ENCODE measurements at regions not wholly inside any gene's neighbourhood (a gene's known extent, or its start where the extent isn't known, plus 50 kb on each side); places are given as distances from the start of the nearest gene placed in this dataset.

DNA sequence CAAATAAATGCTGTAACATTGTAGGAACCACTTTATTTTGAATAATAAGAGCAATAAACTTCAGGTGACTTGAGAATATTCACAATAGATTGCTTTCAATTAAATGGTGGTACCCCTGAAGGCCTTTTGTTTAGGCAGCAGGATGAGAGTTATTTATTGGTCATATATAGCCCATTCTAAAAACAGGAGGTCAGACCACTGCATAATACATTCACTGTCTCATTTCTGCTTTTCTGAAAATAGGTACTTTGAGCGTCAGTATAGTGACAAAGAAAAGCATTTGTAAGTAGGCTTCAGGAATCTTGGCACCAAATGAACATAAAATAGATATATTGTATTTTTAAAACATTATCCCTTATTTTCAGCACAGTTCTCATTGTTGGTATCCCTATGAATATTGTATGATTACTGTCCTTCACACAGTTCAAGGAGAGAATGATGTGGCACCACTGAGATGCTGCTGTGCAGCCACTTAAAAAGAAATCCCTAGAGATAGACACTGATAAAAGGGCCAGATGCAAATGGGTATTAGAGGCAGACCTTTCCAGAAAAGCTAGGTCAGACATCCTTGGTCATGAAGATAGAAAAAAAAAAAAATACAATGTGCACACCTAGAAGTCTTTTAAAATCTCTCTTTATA is 381.8 kb upstream of the ST8SIA4 start:
- TF ChIP-seq RFX3 (CRISPR knock-in tag; IDR thresholded peaks at IDR 0.05) (no peak), MXI1 (IDR thresholded peaks at IDR 0.05; ENCODE audit: borderline replicate concordance, low read depth, low read length) (no peak), JUNB (CRISPR knock-in tag; IDR thresholded peaks at IDR 0.05; ENCODE audit: borderline replicate concordance) (no peak), ELF4 (CRISPR knock-in tag; IDR thresholded peaks at IDR 0.05; ENCODE audit: borderline replicate concordance) (no peak), MED1 (CRISPR knock-in tag; IDR thresholded peaks at IDR 0.05) (no peak), NFRKB (IDR thresholded peaks at IDR 0.05) (no peak), SMC3 (IDR thresholded peaks at IDR 0.05; ENCODE audit: low read length) (no peak), MAFF (IDR thresholded peaks at IDR 0.05; ENCODE audit: low read depth, low read length) (no peak)
- TF ChIP-seq, protein P1, sequence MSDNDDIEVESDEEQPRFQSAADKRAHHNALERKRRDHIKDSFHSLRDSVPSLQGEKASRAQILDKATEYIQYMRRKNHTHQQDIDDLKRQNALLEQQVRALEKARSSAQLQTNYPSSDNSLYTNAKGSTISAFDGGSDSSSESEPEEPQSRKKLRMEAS (IDR thresholded peaks at IDR 0.05), result no peak
- TF ChIP-seq, protein P2, sequence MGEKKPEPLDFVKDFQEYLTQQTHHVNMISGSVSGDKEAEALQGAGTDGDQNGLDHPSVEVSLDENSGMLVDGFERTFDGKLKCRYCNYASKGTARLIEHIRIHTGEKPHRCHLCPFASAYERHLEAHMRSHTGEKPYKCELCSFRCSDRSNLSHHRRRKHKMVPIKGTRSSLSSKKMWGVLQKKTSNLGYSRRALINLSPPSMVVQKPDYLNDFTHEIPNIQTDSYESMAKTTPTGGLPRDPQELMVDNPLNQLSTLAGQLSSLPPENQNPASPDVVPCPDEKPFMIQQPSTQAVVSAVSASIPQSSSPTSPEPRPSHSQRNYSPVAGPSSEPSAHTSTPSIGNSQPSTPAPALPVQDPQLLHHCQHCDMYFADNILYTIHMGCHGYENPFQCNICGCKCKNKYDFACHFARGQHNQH (CRISPR knock-in tag; IDR thresholded peaks at IDR 0.05), result no peak
- TF ChIP-seq, protein P3, sequence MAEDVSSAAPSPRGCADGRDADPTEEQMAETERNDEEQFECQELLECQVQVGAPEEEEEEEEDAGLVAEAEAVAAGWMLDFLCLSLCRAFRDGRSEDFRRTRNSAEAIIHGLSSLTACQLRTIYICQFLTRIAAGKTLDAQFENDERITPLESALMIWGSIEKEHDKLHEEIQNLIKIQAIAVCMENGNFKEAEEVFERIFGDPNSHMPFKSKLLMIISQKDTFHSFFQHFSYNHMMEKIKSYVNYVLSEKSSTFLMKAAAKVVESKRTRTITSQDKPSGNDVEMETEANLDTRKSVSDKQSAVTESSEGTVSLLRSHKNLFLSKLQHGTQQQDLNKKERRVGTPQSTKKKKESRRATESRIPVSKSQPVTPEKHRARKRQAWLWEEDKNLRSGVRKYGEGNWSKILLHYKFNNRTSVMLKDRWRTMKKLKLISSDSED (CRISPR knock-in tag; IDR thresholded peaks at IDR 0.05), result no peak
- TF ChIP-seq, protein P4, sequence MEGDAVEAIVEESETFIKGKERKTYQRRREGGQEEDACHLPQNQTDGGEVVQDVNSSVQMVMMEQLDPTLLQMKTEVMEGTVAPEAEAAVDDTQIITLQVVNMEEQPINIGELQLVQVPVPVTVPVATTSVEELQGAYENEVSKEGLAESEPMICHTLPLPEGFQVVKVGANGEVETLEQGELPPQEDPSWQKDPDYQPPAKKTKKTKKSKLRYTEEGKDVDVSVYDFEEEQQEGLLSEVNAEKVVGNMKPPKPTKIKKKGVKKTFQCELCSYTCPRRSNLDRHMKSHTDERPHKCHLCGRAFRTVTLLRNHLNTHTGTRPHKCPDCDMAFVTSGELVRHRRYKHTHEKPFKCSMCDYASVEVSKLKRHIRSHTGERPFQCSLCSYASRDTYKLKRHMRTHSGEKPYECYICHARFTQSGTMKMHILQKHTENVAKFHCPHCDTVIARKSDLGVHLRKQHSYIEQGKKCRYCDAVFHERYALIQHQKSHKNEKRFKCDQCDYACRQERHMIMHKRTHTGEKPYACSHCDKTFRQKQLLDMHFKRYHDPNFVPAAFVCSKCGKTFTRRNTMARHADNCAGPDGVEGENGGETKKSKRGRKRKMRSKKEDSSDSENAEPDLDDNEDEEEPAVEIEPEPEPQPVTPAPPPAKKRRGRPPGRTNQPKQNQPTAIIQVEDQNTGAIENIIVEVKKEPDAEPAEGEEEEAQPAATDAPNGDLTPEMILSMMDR (CRISPR knock-in tag; IDR thresholded peaks at IDR 0.05), result no peak
- TF ChIP-seq, protein P5, sequence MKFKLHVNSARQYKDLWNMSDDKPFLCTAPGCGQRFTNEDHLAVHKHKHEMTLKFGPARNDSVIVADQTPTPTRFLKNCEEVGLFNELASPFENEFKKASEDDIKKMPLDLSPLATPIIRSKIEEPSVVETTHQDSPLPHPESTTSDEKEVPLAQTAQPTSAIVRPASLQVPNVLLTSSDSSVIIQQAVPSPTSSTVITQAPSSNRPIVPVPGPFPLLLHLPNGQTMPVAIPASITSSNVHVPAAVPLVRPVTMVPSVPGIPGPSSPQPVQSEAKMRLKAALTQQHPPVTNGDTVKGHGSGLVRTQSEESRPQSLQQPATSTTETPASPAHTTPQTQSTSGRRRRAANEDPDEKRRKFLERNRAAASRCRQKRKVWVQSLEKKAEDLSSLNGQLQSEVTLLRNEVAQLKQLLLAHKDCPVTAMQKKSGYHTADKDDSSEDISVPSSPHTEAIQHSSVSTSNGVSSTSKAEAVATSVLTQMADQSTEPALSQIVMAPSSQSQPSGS (CRISPR knock-in tag; IDR thresholded peaks at IDR 0.05), result no peak
